ENCODE measurements at regions not wholly inside any gene's neighbourhood (a gene's known extent, or its start where the extent isn't known, plus 50 kb on each side); places are given as distances from the start of the nearest gene placed in this dataset.

- no peak for TF ChIP-seq EZH2 (IDR thresholded peaks at IDR 0.05; ENCODE audit: low read depth, low read length, severe bottlenecking)
- TF ChIP-seq GABPA (IDR thresholded peaks at IDR 0.05; ENCODE audit: borderline replicate concordance, insufficient read depth, low read length) = no peak
- TF ChIP-seq EP300 (IDR thresholded peaks at IDR 0.05; ENCODE audit: borderline replicate concordance in 1 of 2, low read depth in 2 of 2, low read length in 2 of 2) = no peak
- TF ChIP-seq CTCF (IDR thresholded peaks at IDR 0.05; ENCODE audit: control extremely low read depth in 1 of 3, insufficient read depth in 1 of 3, low read depth in 1 of 3, low read length in 3 of 3) = no peak
- TF ChIP-seq POLR2A (IDR thresholded peaks at IDR 0.05; ENCODE audit: control extremely low read depth in 1 of 2, low read depth in 2 of 2, low read length in 2 of 2) = no peak
- no peak for TF ChIP-seq BACH1 (IDR thresholded peaks at IDR 0.05; ENCODE audit: low read length)
- TF ChIP-seq TAF1 (IDR thresholded peaks at IDR 0.05; ENCODE audit: low read depth, low read length) = no peak
- no peak for TF ChIP-seq ZNF274 (IDR thresholded peaks at IDR 0.05; ENCODE audit: borderline replicate concordance, extremely low read depth, low read length)
- TF ChIP-seq CHD2 (IDR thresholded peaks at IDR 0.05; ENCODE audit: low read length) = no peak
- TF ChIP-seq SUZ12 (IDR thresholded peaks at IDR 0.05; ENCODE audit: low read length) = no peak
- TF ChIP-seq RBBP5 (IDR thresholded peaks at IDR 0.05; ENCODE audit: borderline replicate concordance, low read depth, low read length) = no peak
- TF ChIP-seq EGR1 (IDR thresholded peaks at IDR 0.05; ENCODE audit: borderline replicate concordance, low read depth, low read length) = no peak
- TF ChIP-seq CHD1 (IDR thresholded peaks at IDR 0.05; ENCODE audit: low read depth, low read length) = no peak
Measured at GRCh38 chr4:37528166-37528885, 157.8 kb downstream of the RELL1 start.

All from H1 (cell line).